Mononuclear cell (primary cell): ENCODE measurements at regions not wholly inside any gene's neighbourhood (a gene's known extent, or its start where the extent isn't known, plus 50 kb on each side); places are given as distances from the start of the nearest gene placed in this dataset.

Source experiments
- H3K27me3 ChIP-seq: 2 replicates; pipeline ENCODE4 v1.6.0; 2011; ENCODE audit warnings: low read length, control low read depth; ENCODE audit not compliant: insufficient read depth
- H3K4me1 ChIP-seq: 2 replicates; pipeline ENCODE4 v1.5.1; 2011; ENCODE audit warnings: mild to moderate bottlenecking, low read length, control low read depth; ENCODE audit not compliant: insufficient read depth
- H3K4me3 ChIP-seq: 2 replicates; pipeline ENCODE4 v1.5.1; 2011; ENCODE audit warnings: mild to moderate bottlenecking, low read length, moderate library complexity
- H3K9me3 ChIP-seq: 2 replicates; pipeline ENCODE4 v1.5.1; 2011; ENCODE audit warnings: low read depth, mild to moderate bottlenecking, control low read depth, low read length

DNA sequence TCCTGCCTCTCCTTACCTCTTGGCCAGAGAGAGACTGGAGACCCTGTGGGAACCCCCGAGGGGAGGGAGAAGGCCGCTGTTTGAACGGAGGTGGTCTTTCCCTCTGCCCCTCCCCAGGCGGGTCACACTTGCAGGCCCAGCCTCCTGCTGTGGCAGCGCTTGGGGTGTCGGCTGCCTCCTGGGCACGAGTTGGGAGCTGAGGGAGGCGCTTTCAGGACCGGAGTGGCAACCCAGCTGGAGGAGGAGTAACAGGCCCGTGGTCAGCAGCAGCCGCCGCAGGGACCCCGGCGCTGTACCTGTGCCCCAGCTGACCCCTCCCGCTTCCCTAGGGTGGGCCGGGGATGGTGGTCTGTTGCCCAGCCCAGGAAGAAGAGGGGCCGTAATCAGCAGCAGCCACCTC lies 278.3 kb downstream of the SEC14L1 start:
- H3K4me3 ChIP-seq: no peak overlapping the region
- H3K4me1 ChIP-seq: peaks cover 52% of the 10 kb centered on the region
- no peaks in the 10 kb centered on the region for H3K9me3 ChIP-seq
- no peaks in the 10 kb centered on the region for H3K27me3 ChIP-seq

DNA sequence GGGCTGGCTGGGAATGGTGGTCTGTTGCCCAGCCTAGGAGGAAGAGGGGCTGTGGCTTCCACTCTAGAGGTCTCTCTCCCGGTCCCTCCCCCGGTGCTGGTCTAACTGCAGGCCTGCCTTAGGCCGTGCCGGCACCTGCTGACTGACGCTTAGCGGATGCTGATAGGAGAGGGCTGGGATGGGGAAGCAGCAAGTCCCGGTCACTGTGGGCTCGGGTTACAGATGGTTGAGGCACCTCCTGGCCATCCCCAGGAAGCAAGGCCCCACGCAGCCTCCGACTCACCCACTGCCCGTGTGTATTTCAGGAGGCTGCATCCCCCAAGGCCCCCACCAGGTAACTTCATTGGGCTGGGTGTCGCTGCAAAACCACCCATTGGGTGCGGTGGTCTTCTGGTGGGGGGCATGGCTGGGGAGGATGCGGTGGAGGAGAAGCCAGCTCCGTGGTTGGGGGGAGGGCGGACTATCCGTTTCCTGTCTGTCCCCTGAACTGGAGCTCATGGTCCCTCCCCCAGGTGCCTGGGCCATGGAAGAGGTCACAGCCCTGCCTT lies 278.9 kb downstream of the SEC14L1 start:
- Histone ChIP-seq H3K27me3 (no peaks in the 10 kb centered on the region), H3K4me3 (no peak overlapping the region), H3K9me3 (no peaks in the 10 kb centered on the region), H3K4me1 (peaks cover 57% of the 10 kb centered on the region)

DNA sequence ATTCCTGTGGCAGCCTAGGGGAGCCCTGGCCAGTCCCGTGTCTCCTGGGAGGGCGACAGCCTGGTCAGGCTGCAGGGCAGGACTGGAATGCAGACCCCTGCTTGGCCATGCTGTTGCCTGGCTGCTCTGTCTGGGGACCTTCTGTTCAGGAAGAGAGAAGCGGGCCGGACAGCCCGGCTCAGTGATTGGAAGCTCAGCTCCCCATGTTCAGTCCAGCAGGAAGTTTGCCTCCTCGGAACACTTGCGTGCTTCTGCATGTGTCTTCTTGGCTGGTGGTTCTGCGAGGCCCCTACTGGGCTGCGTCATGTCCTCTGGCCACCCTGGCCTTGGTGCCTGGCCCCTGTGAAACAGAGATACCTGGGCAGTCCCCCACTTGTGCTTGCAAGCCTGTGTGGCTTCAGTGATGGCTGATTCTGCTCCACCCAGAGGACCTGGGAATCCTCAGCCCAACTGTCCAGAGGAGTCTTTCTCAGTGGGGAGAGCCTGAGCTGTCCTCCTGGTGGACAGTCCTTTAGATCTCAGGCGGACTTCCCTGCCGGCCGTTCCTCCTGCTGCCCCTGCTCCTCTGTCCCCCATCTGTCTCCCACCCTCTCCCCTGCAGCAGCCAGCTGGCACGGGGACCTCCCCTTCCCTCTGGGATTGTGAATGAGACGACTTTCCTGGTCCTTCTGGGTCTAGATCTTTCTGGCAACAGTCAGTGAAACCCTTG lies 279.5 kb downstream of the SEC14L1 start:
- H3K27me3 ChIP-seq: no peaks in the 10 kb centered on the region
- no peak overlapping the region for H3K4me3 ChIP-seq
- no peaks in the 10 kb centered on the region for H3K9me3 ChIP-seq
- peaks cover 63% of the 10 kb centered on the region for H3K4me1 ChIP-seq

DNA sequence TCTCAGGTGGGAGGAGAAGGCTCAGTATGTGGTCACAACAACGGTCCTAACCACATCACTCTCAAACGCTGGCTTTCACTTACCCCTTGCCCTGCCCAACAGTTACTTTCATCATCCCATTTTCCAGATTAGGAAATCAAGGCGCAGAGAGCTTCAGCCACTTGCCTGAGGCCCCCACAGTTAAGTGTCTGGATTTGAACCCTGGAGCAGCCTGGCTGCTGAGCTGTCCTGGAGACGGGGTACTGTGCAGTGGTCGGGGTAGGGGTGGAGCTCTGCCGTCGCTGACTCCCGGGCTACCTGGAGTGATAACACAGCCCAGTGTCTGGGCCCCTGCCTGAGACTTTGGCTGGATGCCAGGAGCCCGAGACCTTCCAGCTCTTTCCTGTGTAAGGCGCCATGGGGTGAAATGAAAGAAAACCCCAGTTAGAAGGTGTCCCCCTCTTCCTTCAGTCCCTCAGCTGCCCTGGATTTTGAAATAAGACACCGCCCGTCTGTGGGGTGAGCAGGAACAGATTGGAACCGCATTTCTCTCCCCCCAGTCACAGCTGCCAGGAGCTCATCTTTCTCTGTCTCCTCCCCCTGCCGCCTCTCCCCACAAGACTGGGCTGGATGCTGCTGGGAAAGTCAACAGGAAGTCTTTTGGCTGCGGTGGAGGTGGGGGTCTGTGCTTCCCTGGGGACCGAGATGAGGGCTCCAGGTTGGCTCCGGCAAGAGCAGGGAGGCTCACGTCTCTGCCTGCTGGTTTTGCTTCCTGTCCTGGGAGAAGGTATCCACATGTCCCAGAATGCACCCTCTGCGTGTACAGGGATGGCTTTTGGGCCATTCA lies 280.2 kb downstream of the SEC14L1 start:
- Histone ChIP-seq H3K4me1 (peaks cover 66% of the 10 kb centered on the region), H3K27me3 (no peaks in the 10 kb centered on the region), H3K9me3 (no peaks in the 10 kb centered on the region), H3K4me3 (no peak overlapping the region)

DNA sequence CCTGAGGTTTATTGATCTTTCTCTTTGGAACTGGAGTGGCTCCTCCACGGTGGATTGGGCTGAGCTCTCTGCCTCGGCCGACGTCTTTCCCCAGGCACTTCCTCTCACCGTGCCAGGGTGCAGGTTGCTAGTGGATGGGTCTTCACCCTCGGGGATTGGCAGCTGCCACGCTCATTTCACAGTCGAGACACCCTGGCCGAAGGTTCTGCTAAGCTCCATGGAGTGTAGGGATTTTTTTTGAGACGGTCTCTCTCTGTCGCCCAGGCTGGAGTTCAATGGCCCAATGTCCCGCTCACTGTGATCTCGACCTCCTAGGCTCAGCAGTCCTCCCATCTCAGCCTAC lies 280.8 kb downstream of the SEC14L1 start:
- Histone ChIP-seq H3K9me3 (no peaks in the 10 kb centered on the region), H3K27me3 (no peaks in the 10 kb centered on the region), H3K4me1 (peaks cover 66% of the 10 kb centered on the region), H3K4me3 (no peak overlapping the region)

DNA sequence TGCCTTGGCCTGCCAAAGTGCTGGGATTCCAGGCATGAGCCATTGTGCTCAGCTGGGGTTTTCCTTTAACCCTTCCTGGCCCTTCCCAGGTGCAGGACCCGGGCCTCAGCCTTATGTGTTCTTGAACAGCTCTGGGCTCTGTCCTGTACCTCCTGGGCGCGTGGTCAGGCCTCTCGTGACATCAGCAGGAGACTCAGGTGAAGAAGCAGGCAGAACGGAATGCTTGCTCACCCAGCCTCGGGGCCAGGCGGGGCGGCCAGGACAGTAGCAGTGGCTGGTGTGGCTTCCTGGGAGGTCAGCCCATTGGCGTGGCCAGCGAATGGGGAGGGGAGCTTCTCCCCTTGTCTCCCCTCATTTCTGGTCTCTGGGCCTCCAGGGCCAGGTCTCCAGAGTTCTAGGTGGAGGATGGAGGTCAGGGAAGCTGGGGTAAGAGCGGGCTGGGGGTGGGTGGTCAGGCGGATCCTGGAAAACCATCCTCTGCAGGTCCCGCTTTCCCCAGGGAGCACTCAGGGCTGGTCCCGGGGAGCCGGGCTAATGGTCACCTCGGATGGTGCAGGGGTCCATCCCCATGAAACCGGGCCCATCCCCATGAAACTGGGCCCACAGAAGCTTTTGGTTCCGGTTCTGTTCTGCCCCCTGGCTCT lies 281.5 kb downstream of the SEC14L1 start:
- H3K4me3 ChIP-seq: no peak overlapping the region
- H3K27me3 ChIP-seq: no peaks in the 10 kb centered on the region
- H3K4me1 ChIP-seq: peaks cover 70% of the 10 kb centered on the region
- H3K9me3 ChIP-seq: no peaks in the 10 kb centered on the region

DNA sequence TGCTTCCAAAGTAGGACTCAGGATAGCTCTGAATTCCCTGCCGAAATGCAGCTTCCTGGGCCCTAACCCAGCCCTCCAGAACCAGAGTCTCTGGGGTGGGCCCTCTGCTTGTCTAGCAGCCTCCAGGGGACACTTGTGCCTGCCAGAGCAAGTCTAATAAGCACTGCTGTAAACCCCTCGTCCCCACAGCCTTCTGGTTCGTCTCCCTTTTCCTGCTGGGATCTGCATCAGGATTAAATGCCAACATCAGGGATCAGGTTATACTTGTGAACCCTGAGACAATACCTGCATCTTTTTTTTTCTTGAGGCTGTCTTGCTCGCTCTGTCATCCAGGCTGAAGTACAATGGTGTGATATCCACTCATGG lies 282.0 kb downstream of the SEC14L1 start:
- no peak overlapping the region for H3K4me3 ChIP-seq
- H3K9me3 ChIP-seq: no peaks in the 10 kb centered on the region
- H3K27me3 ChIP-seq: no peaks in the 10 kb centered on the region

DNA sequence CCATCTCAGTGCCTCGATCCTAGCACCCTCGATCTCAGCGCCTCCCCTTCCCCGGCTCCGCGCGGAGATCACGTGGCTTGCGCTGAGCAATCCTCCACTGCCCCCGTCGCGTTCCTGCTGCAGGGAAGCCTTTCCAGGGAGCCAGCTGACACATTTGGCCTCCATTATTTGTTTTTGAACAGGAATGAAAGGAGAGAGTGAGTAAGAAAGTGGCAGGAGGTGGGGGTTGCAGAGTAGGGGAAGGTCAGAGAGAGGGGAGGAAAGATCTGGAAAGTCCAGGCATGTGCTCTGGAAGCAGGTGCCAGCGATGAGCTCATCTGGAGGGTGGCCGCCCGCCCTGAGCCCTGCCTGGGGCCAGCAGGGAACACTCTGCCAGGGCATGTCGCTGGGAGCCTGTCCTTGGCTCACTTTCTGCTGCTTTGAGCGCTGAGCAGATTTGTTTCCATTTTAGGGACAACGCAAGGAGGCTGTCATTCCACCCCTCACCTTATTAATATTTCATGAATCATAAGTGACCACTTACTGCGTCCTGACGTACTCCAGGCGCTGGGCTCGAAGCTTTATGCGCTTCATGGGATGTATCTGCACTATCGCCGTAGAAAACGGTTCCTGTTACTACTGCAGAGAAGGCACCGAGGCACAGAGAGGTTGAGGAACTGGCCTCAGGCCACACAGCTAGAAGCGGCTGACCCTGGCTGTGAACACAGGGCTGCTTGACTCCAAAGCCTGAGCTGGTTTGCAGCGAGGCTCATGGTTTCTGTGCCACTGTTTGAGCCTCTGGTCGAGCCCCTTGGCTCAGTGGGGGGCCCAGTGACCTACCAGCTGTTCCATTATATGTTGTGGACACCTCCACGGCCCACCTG lies 283.1 kb downstream of the SEC14L1 start:
- Histone ChIP-seq H3K9me3 (no peaks in the 10 kb centered on the region), H3K27me3 (no peaks in the 10 kb centered on the region), H3K4me1 (peaks cover 86% of the 10 kb centered on the region), H3K4me3 (no peak overlapping the region)

More for the DNA sequence above, 282.0 kb downstream of the SEC14L1 start:
- peaks cover 76% of the 10 kb centered on the region for H3K4me1 ChIP-seq

DNA sequence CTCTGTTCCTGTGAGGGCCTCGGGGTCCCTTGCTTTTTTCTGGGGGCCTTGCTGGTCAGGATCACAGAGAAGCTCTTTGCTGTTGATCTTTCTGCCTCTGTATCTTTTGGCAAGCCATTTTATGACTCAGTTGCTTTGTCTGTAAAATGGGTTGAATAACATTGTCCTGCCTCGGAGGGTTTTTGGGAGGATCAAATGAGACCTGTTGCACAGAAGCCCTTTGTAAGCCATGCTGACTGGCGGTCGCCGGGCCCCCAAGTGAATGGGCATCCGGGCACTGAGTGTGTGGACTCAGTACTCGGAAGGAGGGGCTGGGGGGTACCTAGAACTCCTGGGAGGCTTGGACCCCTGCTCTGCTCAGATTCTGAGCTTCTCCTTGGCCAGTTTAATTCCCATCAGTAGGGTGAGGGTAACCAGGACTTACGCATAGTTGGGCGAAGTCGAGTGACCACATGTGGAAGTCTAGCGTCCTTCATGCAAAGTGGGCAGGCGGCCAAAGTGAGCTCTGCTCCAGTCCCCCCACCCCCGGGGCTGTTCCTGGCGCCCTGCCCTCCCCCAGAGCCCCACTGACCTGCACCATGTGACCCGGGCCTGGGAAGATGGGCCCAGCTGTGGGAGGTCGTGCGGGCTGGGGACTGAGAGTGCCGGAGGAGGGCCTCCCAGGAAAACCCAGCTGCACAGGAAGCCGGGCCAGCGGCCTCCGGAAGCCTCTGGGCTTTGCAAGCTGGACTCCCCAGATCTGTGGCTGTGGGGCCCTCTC lies 284.0 kb downstream of the SEC14L1 start:
- Histone ChIP-seq H3K27me3 (no peaks in the 10 kb centered on the region), H3K4me1 (peaks cover 87% of the 10 kb centered on the region), H3K4me3 (no peak overlapping the region), H3K9me3 (no peaks in the 10 kb centered on the region)

DNA sequence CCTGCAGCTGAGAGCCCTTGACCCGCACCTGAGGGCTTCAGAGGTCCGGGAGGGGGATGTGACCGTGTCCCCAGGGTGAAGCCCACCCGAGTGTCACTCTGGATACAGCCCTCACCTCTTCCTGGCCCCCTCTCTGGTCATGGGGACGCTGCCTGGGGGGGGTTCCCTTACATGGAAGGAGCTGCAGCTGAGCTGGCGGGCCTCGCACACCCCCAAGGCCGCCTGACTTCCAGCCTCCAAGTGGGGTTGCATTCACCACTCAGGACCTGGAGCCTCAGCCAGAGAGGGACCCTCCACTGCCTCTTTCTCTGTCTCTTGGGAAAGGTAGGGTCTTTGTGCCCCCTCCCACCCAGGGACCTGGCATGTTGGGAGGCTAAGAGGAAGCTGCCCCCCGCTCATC lies 284.6 kb downstream of the SEC14L1 start:
- Histone ChIP-seq H3K4me1 (peaks cover 87% of the 10 kb centered on the region), H3K4me3 (no peak overlapping the region), H3K27me3 (no peaks in the 10 kb centered on the region), H3K9me3 (no peaks in the 10 kb centered on the region)

DNA sequence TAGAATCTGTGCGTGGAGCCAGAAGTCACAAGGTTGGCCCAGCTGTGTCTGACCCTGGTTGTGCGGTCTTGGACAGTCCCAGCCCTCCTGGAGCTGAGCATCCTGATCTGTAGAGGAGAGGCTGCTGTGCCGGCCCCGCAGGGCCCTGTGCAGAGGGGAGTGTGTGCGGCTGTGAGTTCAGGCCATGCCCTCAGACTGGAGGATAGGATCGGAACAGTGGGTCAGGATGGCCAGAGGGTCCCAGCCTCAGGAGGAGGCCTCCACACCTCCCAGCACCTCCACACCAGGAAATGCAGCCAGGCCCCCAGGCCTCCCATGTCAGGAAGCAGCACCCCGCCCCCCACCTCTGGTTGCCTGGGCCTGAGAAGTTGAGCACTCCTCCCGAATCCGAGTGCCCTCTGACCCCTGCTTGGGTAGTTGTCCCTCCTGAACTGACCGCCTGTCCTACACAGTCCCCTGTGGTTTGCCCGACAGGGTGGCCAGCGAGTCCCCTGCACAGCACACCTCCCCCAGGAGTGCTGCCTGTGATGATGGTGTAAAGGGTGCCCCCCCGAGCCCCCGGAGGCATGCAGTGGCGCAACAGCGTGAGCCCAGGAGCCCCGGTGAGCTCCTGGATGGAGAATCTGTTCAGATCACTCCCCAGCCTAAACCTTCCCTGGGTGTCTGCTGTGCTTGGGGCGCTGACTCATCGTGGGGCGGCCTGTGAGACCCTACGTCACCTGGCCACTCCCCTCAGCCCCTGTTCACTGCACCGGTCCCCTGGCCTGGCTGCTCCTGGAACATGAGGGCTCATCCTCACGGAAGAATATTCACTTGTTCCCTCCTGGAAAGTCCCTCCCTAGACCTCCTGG lies 285.2 kb downstream of the SEC14L1 start:
- H3K4me1 ChIP-seq: peaks cover 87% of the 10 kb centered on the region
- H3K9me3 ChIP-seq: no peaks in the 10 kb centered on the region
- no peaks in the 10 kb centered on the region for H3K27me3 ChIP-seq
- no peak overlapping the region for H3K4me3 ChIP-seq

DNA sequence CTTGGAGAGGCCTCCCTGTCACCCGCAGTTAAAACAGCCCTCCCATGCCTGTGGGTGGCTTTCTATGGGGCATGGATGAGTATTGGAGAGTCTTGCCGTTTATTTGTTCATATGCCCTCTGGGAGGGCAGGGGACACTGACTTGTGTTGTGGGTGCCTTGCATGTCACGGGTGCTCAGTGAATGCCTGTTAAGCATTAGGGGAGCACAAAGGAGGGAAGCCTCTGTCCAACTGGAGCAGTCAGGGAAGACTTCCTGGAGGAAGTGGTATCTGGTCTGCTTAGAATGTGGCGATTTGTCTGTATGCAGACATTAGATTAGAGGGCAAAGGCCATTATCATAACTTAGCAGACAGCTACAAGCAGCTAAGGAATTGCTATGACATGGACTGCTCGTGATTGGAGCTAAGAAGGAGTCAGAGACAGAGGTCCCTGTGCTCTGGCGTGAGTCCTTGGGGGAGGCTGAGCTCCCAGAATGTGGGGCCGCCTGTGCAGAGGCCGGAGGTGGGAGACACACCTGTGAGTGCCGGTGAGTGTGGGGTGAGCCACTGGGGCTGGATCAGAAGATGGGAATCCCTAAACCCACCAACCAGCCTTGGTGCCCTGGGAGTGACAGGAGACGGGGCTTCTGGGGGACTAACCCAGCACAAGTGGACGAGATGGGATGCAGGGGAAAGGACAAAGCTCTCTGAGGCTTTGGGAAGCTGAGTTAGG lies 286.1 kb downstream of the SEC14L1 start:
- H3K4me3 ChIP-seq: no peak overlapping the region
- no peaks in the 10 kb centered on the region for H3K27me3 ChIP-seq
- H3K9me3 ChIP-seq: no peaks in the 10 kb centered on the region
- peaks cover 87% of the 10 kb centered on the region for H3K4me1 ChIP-seq
